Endothelial cell of umbilical vein (primary cell): ENCODE measurements at regions not wholly inside any gene's neighbourhood (a gene's known extent, or its start where the extent isn't known, plus 50 kb on each side); places are given as distances from the start of the nearest gene placed in this dataset.

ENCODE experiments used
- BruUV-seq: library from RNA; stranded (reverse); fragments of 400-500 nt; replicated peaks from 2 replicates; lab custom pipeline; 2021; lab: Mats Ljungman, UMichigan
- CTCF ChIA-PET: fragments of 300-600, 350-600 bp; sonication (Branson Sonifier 250); formaldehyde crosslinking; loops from one replicate; lab custom pipeline; 2021; ENCODE audit warnings: antibody characterized with exemption, inconsistent platforms; lab: Charles Lee
- POLR2A ChIA-PET: fragments of 300-600, 350-600 bp; sonication (Branson Sonifier 250); formaldehyde crosslinking; loops from one replicate; lab custom pipeline; 2021; ENCODE audit warnings: antibody characterized with exemption, inconsistent platforms; lab: Charles Lee
- DNase-seq: peaks from one replicate; pipeline ENCODE4 v3.0.0-alpha.2; 2011; ENCODE audit warnings: low read depth, low spot score
- FAIRE-seq: peaks from 2 replicates; lab custom pipeline; 2011; peaks lifted over from hg19 to GRCh38; lab: Jason Lieb, UNC
- H2AFZ ChIP-seq: 2 replicates; pipeline ENCODE4 v1.6.0; 2012; ENCODE audit warnings: low read depth, low read length, control low read depth, inconsistent platforms
- H3K27ac ChIP-seq: 2 replicates; pipeline ENCODE4 v1.5.1; 2011; ENCODE audit warnings: low read depth, mild to moderate bottlenecking, control low read depth, low read length, moderate library complexity; ENCODE audit not compliant: insufficient read depth
- H3K27me3 ChIP-seq, 2 experiments: 2 replicates each; pipeline versions ENCODE4 v1.6.0 to v1.6.1; 2011; ENCODE audit warnings: low read length in 2 of 2, mixed read lengths in 1 of 2; ENCODE audit not compliant: control insufficient read depth in 2 of 2, insufficient read depth in 2 of 2
- H3K36me3 ChIP-seq, 2 experiments: 2 replicates in 1 of 2; 3 replicates in 1 of 2; pipeline ENCODE4 v1.5.1; 2011; ENCODE audit warnings: low read length in 2 of 2, mild to moderate bottlenecking in 1 of 2, moderate library complexity in 1 of 2; ENCODE audit not compliant: control insufficient read depth in 2 of 2, insufficient read depth in 2 of 2; ENCODE audit errors: extremely low read depth in 1 of 2
- H3K4me1 ChIP-seq: 3 replicates; pipeline ENCODE4 v1.5.1; 2011; ENCODE audit warnings: mild to moderate bottlenecking, low read length; ENCODE audit not compliant: control insufficient read depth, insufficient read depth; ENCODE audit errors: extremely low read depth
- H3K4me2 ChIP-seq: 2 replicates; pipeline ENCODE4 v1.6.1; 2011; ENCODE audit warnings: low read length, control low read depth, mixed read lengths; ENCODE audit not compliant: insufficient read depth
- H3K4me3 ChIP-seq, 3 experiments: fragments of 200-600 bp in 1 of 3; sonication (generic), shearing (Covaris generic) in 1 of 3; replicated peaks in 1 of 3; 2 replicates each; pipeline ENCODE4 v1.5.1; 2011 to 2016; ENCODE audit warnings: control low read depth in 3 of 3, low read length in 3 of 3, mild to moderate bottlenecking in 2 of 3, inconsistent platforms in 1 of 3, low read depth in 1 of 3, moderate library complexity in 1 of 3; ENCODE audit not compliant: insufficient read depth in 1 of 3
- H3K79me2 ChIP-seq: 2 replicates; pipeline ENCODE4 v1.6.0; 2012; ENCODE audit warnings: low read length, inconsistent platforms; ENCODE audit not compliant: control insufficient read depth, insufficient read depth
- H3K9ac ChIP-seq: replicated peaks from 2 replicates; pipeline ENCODE3; 2011; ENCODE audit warnings: low read length, control low read depth; ENCODE audit not compliant: insufficient read depth; ENCODE audit errors: extremely low read depth
- H3K9me1 ChIP-seq: replicated peaks from 3 replicates; pipeline ENCODE4 v1.6.0; 2011; ENCODE audit warnings: mild to moderate bottlenecking, low read length; ENCODE audit not compliant: control insufficient read depth, insufficient read depth; ENCODE audit errors: extremely low read depth
- H3K9me3 ChIP-seq: replicated peaks from 2 replicates; pipeline ENCODE4 v1.5.1; 2012; ENCODE audit warnings: low read length, inconsistent platforms; ENCODE audit not compliant: control insufficient read depth, insufficient read depth
- H4K20me1 ChIP-seq: replicated peaks from 2 replicates; pipeline ENCODE3; 2011; ENCODE audit warnings: mild to moderate bottlenecking, low read length; ENCODE audit not compliant: control insufficient read depth, insufficient read depth; ENCODE audit errors: extremely low read depth
- EZH2 ChIP-seq: IDR thresholded peaks from 2 replicates; pipeline ENCODE4 v1.6.1; 2012; ENCODE audit warnings: borderline replicate concordance, low read depth, mild to moderate bottlenecking, moderate library complexity, low read length, inconsistent platforms; ENCODE audit not compliant: severe bottlenecking
- FOS ChIP-seq: IDR thresholded peaks from 2 replicates; pipeline ENCODE4 v1.6.1; 2011; ENCODE audit warnings: mild to moderate bottlenecking, low read length, moderate library complexity, borderline replicate concordance; ENCODE audit not compliant: insufficient read depth
- GATA2 ChIP-seq: IDR thresholded peaks from 2 replicates; pipeline ENCODE4 v1.7.0; 2011; ENCODE audit warnings: low read depth, mild to moderate bottlenecking, moderate library complexity, mixed read lengths, low read length; ENCODE audit not compliant: insufficient read length, insufficient read depth
- JUN ChIP-seq: IDR thresholded peaks from 2 replicates; pipeline ENCODE4 v1.6.1; 2011; ENCODE audit warnings: borderline replicate concordance, low read depth; ENCODE audit not compliant: insufficient read length, insufficient read depth
- MYC ChIP-seq: IDR thresholded peaks from one replicate; pipeline ENCODE4 v1.6.1; 2011; ENCODE audit warnings: mild to moderate bottlenecking, low read depth, low read length
- POLR2A ChIP-seq: IDR thresholded peaks from 2 replicates; pipeline ENCODE4 v1.6.1; 2012; ENCODE audit warnings: low read depth, mild to moderate bottlenecking, control low read depth, low read length
- POLR2AphosphoS5 ChIP-seq: IDR thresholded peaks from 2 replicates; pipeline ENCODE4 v1.6.1; 2012; ENCODE audit warnings: low read depth, mild to moderate bottlenecking, control low read depth, low read length, moderate library complexity; ENCODE audit not compliant: insufficient read depth
- dilution Hi-C: fragments of 300-500 bp; cut with MboI; formaldehyde crosslinking; loops from one replicate; pipeline ENCODE4 v1.15.0; 2019; ENCODE audit warnings: low sequenced_read_pairs; ENCODE audit not compliant: extremely low pct_ligation_motif_present
- intact Hi-C: fragments of 100-400 bp; cut with micrococcal nuclease; formaldehyde crosslinking; loops from one replicate; pipeline ENCODE4 v1.10.0; 2022
- TF ChIP-seq, protein P1 (sequence below): IDR thresholded peaks from 2 replicates; pipeline ENCODE4 v1.6.1; 2011; ENCODE audit not compliant: insufficient read depth, insufficient read length
- TF ChIP-seq, protein P2 (sequence below), 2 donors: IDR thresholded peaks; 1 replicate in 1 of 2; 2 replicates in 1 of 2; pipeline ENCODE4 v1.5.1; 2011; ENCODE audit warnings: low read length in 2 of 2, mild to moderate bottlenecking in 2 of 2, moderate library complexity in 2 of 2, control low read depth in 1 of 2, inconsistent platforms in 1 of 2, low read depth in 1 of 2; ENCODE audit not compliant: insufficient read depth in 1 of 2; ENCODE audit errors: extremely low read depth in 1 of 2

- Histone ChIP-seq H3K9ac (no peak overlapping the region), H3K36me3 (no peaks in the 10 kb centered on the region), H3K79me2 (no peaks in the 10 kb centered on the region), H3K4me3 (no peak overlapping the region), H3K27me3 (no peaks in the 10 kb centered on the region), H3K9me1 (no peaks in the 10 kb centered on the region), H3K27ac (no peak overlapping the region), H4K20me1 (no peaks in the 10 kb centered on the region), H3K9me3 (no peaks in the 10 kb centered on the region), H3K4me2 (no peak overlapping the region), H2AFZ (no peak overlapping the region), H3K4me1 (no peaks in the 10 kb centered on the region)
- DNase-seq: no peak
- CTCF ChIA-PET: no interaction called here
- no peak for TF ChIP-seq EZH2
- TF ChIP-seq POLR2AphosphoS5: no peak
- TF ChIP-seq, protein P1, sequence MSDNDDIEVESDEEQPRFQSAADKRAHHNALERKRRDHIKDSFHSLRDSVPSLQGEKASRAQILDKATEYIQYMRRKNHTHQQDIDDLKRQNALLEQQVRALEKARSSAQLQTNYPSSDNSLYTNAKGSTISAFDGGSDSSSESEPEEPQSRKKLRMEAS: no peak
- TF ChIP-seq POLR2A: no peak
- TF ChIP-seq, protein P2, sequence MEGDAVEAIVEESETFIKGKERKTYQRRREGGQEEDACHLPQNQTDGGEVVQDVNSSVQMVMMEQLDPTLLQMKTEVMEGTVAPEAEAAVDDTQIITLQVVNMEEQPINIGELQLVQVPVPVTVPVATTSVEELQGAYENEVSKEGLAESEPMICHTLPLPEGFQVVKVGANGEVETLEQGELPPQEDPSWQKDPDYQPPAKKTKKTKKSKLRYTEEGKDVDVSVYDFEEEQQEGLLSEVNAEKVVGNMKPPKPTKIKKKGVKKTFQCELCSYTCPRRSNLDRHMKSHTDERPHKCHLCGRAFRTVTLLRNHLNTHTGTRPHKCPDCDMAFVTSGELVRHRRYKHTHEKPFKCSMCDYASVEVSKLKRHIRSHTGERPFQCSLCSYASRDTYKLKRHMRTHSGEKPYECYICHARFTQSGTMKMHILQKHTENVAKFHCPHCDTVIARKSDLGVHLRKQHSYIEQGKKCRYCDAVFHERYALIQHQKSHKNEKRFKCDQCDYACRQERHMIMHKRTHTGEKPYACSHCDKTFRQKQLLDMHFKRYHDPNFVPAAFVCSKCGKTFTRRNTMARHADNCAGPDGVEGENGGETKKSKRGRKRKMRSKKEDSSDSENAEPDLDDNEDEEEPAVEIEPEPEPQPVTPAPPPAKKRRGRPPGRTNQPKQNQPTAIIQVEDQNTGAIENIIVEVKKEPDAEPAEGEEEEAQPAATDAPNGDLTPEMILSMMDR (IDR thresholded peaks at IDR 0.05; ENCODE audit: extremely low read depth in 1 of 2, insufficient read depth in 1 of 2, low read depth in 1 of 2, low read length in 2 of 2): no peak
- no peak for TF ChIP-seq JUN
- no peak for TF ChIP-seq FOS
- no peak for TF ChIP-seq GATA2
- TF ChIP-seq MYC: no peak
- dilution Hi-C loops (no loop called here), intact Hi-C loops (no loop called here)
- FAIRE-seq: no peak
- POLR2A ChIA-PET: no interaction called here
- BruUV-seq: no TSS peak
Measured at GRCh38 chr2:19676770-19677169, 225.0 kb downstream of the TTC32 start.
